ENCODE measurements at regions not wholly inside any gene's neighbourhood (a gene's known extent, or its start where the extent isn't known, plus 50 kb on each side); places are given as distances from the start of the nearest gene placed in this dataset.

DNA sequence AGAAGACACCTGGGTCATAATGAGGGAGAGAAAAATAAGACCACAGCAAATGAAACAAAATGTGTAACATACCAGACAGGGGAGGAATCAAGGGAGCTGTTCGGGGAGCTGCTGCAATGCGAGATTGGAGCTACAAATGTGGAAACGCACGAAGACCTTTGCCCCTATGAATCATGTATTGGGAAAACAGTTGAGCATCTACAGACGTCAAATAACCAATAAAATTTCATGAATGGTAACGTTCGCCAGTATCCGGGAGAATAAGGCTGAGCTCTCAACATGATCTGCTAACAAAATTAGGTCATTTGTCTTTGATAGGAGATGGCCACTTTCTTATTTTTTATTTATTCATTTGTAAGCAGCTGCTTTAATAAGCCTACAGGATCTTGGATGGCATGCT is 486.2 kb upstream of the RBFOX1 start:
- TF ChIP-seq TAF1 (IDR thresholded peaks at IDR 0.05; ENCODE audit: borderline replicate concordance, insufficient read depth, low read length) (no peak), POLR2AphosphoS5 (IDR thresholded peaks at IDR 0.05; ENCODE audit: low read depth, low read length) (no peak), SIN3A (IDR thresholded peaks at IDR 0.05; ENCODE audit: borderline replicate concordance, insufficient read depth, low read length) (no peak)
- TF ChIP-seq, protein P1, sequence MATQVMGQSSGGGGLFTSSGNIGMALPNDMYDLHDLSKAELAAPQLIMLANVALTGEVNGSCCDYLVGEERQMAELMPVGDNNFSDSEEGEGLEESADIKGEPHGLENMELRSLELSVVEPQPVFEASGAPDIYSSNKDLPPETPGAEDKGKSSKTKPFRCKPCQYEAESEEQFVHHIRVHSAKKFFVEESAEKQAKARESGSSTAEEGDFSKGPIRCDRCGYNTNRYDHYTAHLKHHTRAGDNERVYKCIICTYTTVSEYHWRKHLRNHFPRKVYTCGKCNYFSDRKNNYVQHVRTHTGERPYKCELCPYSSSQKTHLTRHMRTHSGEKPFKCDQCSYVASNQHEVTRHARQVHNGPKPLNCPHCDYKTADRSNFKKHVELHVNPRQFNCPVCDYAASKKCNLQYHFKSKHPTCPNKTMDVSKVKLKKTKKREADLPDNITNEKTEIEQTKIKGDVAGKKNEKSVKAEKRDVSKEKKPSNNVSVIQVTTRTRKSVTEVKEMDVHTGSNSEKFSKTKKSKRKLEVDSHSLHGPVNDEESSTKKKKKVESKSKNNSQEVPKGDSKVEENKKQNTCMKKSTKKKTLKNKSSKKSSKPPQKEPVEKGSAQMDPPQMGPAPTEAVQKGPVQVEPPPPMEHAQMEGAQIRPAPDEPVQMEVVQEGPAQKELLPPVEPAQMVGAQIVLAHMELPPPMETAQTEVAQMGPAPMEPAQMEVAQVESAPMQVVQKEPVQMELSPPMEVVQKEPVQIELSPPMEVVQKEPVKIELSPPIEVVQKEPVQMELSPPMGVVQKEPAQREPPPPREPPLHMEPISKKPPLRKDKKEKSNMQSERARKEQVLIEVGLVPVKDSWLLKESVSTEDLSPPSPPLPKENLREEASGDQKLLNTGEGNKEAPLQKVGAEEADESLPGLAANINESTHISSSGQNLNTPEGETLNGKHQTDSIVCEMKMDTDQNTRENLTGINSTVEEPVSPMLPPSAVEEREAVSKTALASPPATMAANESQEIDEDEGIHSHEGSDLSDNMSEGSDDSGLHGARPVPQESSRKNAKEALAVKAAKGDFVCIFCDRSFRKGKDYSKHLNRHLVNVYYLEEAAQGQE (IDR thresholded peaks at IDR 0.05; ENCODE audit: insufficient read depth in 1 of 2, low read depth in 2 of 2, low read length in 2 of 2) = no peak
